Cardiac septum (tissue), 1 donor: ENCODE measurements at regions not wholly inside any gene's neighbourhood (a gene's known extent, or its start where the extent isn't known, plus 50 kb on each side); places are given as distances from the start of the nearest gene placed in this dataset.

Experiments
- DNase-seq: peaks from one replicate; pipeline ENCODE4 v3.0.0-alpha.2; 2020; ENCODE audit warnings: low spot score
- intact Hi-C: fragments of 100-400 bp; cut with DNase I; formaldehyde crosslinking; loops from one replicate; pipeline ENCODE4 v1.14.0; 2022
- donor health status: DM: no; HTN: no; CAD: no.

- intact Hi-C loops = loop anchor here (5.0 to 10.0 kb wide), 4 partner anchors 56 to 264 kb away; partner anchors contain the start of gene PDE5A
- no peak for DNase-seq
Measured at GRCh38 chr4:119781044-119781443, 152.4 kb upstream of the PDE5A start.

GRCh38 chr4:119774840-119775239 is 146.2 kb upstream of the PDE5A start:
- no peak for DNase-seq
- intact Hi-C loops = no loop called here

- intact Hi-C loops = no loop called here
- no peak for DNase-seq
Measured at GRCh38 chr4:119765951-119766350, 137.3 kb upstream of the PDE5A start.

GRCh38 chr4:119765469-119765868 is 136.9 kb upstream of the PDE5A start:
- intact Hi-C loops = no loop called here
- no peak for DNase-seq

GRCh38 chr4:119763386-119763785 is 134.8 kb upstream of the PDE5A start:
- intact Hi-C loops = no loop called here
- no peak for DNase-seq

- intact Hi-C loops = no loop called here
- DNase-seq = no peak
Measured at GRCh38 chr4:119755599-119755998, 127.0 kb upstream of the PDE5A start.

- no peak for DNase-seq
- intact Hi-C loops = no loop called here
Measured at GRCh38 chr4:119752936-119753335, 124.3 kb upstream of the PDE5A start.

GRCh38 chr4:119750771-119751170 is 122.2 kb upstream of the PDE5A start:
- DNase-seq = no peak
- intact Hi-C loops = no loop called here

- intact Hi-C loops = no loop called here
- DNase-seq = no peak
Measured at GRCh38 chr4:119750048-119750447, 121.4 kb upstream of the PDE5A start.

- DNase-seq = no peak
- intact Hi-C loops = loop anchor here (5.0 kb wide), 1 partner anchor 102 kb away; no protein-coding TSS in a partner anchor
Measured at GRCh38 chr4:119748853-119749252, 120.2 kb upstream of the PDE5A start.

GRCh38 chr4:119746951-119747350 is 118.3 kb upstream of the PDE5A start:
- no peak for DNase-seq
- intact Hi-C loops = loop anchor here (5.0 kb wide), 1 partner anchor 100 kb away; no protein-coding TSS in a partner anchor

GRCh38 chr4:119745351-119745750 is 116.7 kb upstream of the PDE5A start:
- no peak for DNase-seq
- intact Hi-C loops = loop anchor here (5.0 kb wide), 1 partner anchor 98 kb away; no protein-coding TSS in a partner anchor

- no peak for DNase-seq
- intact Hi-C loops = no loop called here
Measured at GRCh38 chr4:119744580-119744979, 116.0 kb upstream of the PDE5A start.

GRCh38 chr4:119743644-119744043 is 115.0 kb upstream of the PDE5A start:
- intact Hi-C loops = no loop called here

GRCh38 chr4:119739796-119740195 is 111.2 kb upstream of the PDE5A start:
- DNase-seq = no peak
- intact Hi-C loops = no loop called here

More at GRCh38 chr4:119743644-119744043, 115.0 kb upstream of the PDE5A start:
- DNase-seq = no peak

GRCh38 chr4:119738901-119739300 is 110.3 kb upstream of the PDE5A start:
- intact Hi-C loops = no loop called here
- DNase-seq = no peak

- no peak for DNase-seq
Measured at GRCh38 chr4:119736559-119736958, 108.0 kb upstream of the PDE5A start.

GRCh38 chr4:119735165-119735651 is 106.6 kb upstream of the PDE5A start:
- no peak for DNase-seq
- intact Hi-C loops = no loop called here

More at GRCh38 chr4:119736559-119736958, 108.0 kb upstream of the PDE5A start:
- intact Hi-C loops = no loop called here

- no peak for DNase-seq
- intact Hi-C loops = loop anchor here (5.0 kb wide), 1 partner anchor 41 kb away; no protein-coding TSS in a partner anchor
Measured at GRCh38 chr4:119733431-119733830, 104.8 kb upstream of the PDE5A start.

GRCh38 chr4:119731778-119732177 is 103.2 kb upstream of the PDE5A start:
- intact Hi-C loops = loop anchor here (5.0 kb wide), 1 partner anchor 39 kb away; no protein-coding TSS in a partner anchor
- no peak for DNase-seq

GRCh38 chr4:119731146-119731742 is 102.6 kb upstream of the PDE5A start:
- intact Hi-C loops = loop anchor here (5.0 kb wide), 1 partner anchor 39 kb away; no protein-coding TSS in a partner anchor
- no peak for DNase-seq

- intact Hi-C loops = loop anchor here (5.0 kb wide), 1 partner anchor 38 kb away; no protein-coding TSS in a partner anchor
- DNase-seq = no peak
Measured at GRCh38 chr4:119730671-119730950, 102.0 kb upstream of the PDE5A start.
